Stomach (tissue), 8 donors: ENCODE measurements at regions not wholly inside any gene's neighbourhood (a gene's known extent, or its start where the extent isn't known, plus 50 kb on each side); places are given as distances from the start of the nearest gene placed in this dataset.

Experiments
- DNase-seq, 2 donors: peaks; one replicate each; pipeline versions ENCODE4 v3.0.0 to v3.0.0-alpha.2; 2013 to 2019
- H3K27ac ChIP-seq, 5 donors: fragments of 200-600 bp in 4 of 5; sonication (generic) in 4 of 5; one replicate each; pipeline ENCODE4 v1.5.1; 2013 to 2019; ENCODE audit warnings: mild to moderate bottlenecking in 1 of 5, moderate library complexity in 1 of 5
- H3K27me3 ChIP-seq, 3 donors: fragments of 200-600 bp; sonication (generic); one replicate each; pipeline ENCODE4 v1.5.1; 2017 to 2019; ENCODE audit warnings: mixed run types in 1 of 3
- H3K36me3 ChIP-seq, 4 donors: fragments of 200-600 bp; sonication (generic); 1 replicate in 3 of 4; 2 replicates in 1 of 4; pipeline ENCODE4 v1.5.1; 2016 to 2019
- H3K4me1 ChIP-seq, 4 donors: fragments of 200-600 bp; sonication (generic); one replicate each; pipeline ENCODE4 v1.5.1; 2016 to 2019
- H3K4me3 ChIP-seq, 4 donors: fragments of 200-600 bp; sonication (generic) in 3 of 4; one replicate each; pipeline ENCODE4 v1.5.1; 2016 to 2019; ENCODE audit warnings: mild to moderate bottlenecking in 1 of 4
- H3K9me3 ChIP-seq, 4 donors: fragments of 200-600 bp; sonication (generic); one replicate each; pipeline ENCODE4 v1.5.1; 2016 to 2019
- CTCF ChIP-seq, 7 experiments: fragments of 450-650 bp in 4 of 7; fragments of 200-600 bp in 3 of 7; sonication (generic) in 3 of 7; IDR thresholded peaks; one replicate each; pipeline ENCODE4 v1.5.1; 2016 to 2019; ENCODE audit warnings: antibody characterized with exemption in 7 of 7, control low read depth in 2 of 7, mild to moderate bottlenecking in 1 of 7
- EP300 ChIP-seq: sonication (generic); formaldehyde crosslinking; IDR thresholded peaks from one replicate; pipeline ENCODE4 v1.6.1; 2017; ENCODE audit warnings: antibody characterized with exemption
- POLR2A ChIP-seq, 4 donors: fragments of 450-650 bp; IDR thresholded peaks; one replicate each; pipeline ENCODE4 v1.6.1; 2016; ENCODE audit warnings: antibody characterized with exemption in 4 of 4, control low read depth in 2 of 4, mild to moderate bottlenecking in 1 of 4, moderate library complexity in 1 of 4
- POLR2AphosphoS5 ChIP-seq, 3 donors: sonication (generic); formaldehyde crosslinking; IDR thresholded peaks; one replicate each; pipeline ENCODE4 v1.6.1; 2016; ENCODE audit warnings: antibody characterized with exemption in 3 of 3
- WGBS, 5 donors: extraction: QIAGEN DNeasy Blood & Tissue Kit in 3 of 5; methylation state at CpG; one replicate each; pipeline versions ENCODE4 v1.1.5 to v1.1.7; 2013 to 2018; 5-methylcytosine and 5-hydroxymethylcytosine counted together
- intact Hi-C: fragments of 100-400 bp; cut with DNase I; formaldehyde crosslinking; loops from one replicate; pipeline ENCODE4 v1.15.1; 2023; ENCODE audit warnings: low total_unique reads
- donor health status: healthy with polysubstance abuse.
- donor health status: Bipolar disorder and iron deficiency.
- donor health status: healthy.

GRCh38 chr16:73610605-73611156 lies 562.8 kb upstream of the ZFHX3 start:
- no peak overlapping the region for H3K4me3 ChIP-seq
- DNase-seq = no peak
- no peaks in the 10 kb centered on the region for H3K36me3 ChIP-seq
- TF ChIP-seq POLR2A (IDR thresholded peaks at IDR 0.05) = no peak
- no peak for TF ChIP-seq POLR2AphosphoS5 (IDR thresholded peaks at IDR 0.05)
- no peak for TF ChIP-seq EP300
- 37 to 44% (median 40%) methylated on average over 5 of the region's 5 CpGs for WGBS, 5 donors
- H3K27ac ChIP-seq = no peak overlapping the region
- intact Hi-C loops = no loop called here
- H3K9me3 ChIP-seq = no peaks in the 10 kb centered on the region
- H3K4me1 ChIP-seq = peaks cover 0 to 3% (median 0%) of the 10 kb centered on the region in 4 donors
- H3K27me3 ChIP-seq = peaks cover 0 to 52% (median 22%) of the 10 kb centered on the region in 3 donors

- no peak for DNase-seq
- Histone ChIP-seq H3K9me3 (no peaks in the 10 kb centered on the region), H3K4me3 (no peak overlapping the region), H3K27me3 (peaks cover 0 to 57% (median 22%) of the 10 kb centered on the region in 3 donors), H3K4me1 (peaks cover 0 to 2% (median 0%) of the 10 kb centered on the region in 4 donors), H3K27ac (no peak overlapping the region), H3K36me3 (no peaks in the 10 kb centered on the region)
- WGBS, 5 donors = 30 to 40% (median 34%) methylated on average over 9 of the region's 9 CpGs
- TF ChIP-seq EP300 = no peak
- TF ChIP-seq POLR2AphosphoS5 (IDR thresholded peaks at IDR 0.05) = no peak
- intact Hi-C loops = no loop called here
Observed at GRCh38 chr16:73610160-73610559, 562.2 kb upstream of the ZFHX3 start.

GRCh38 chr16:73608911-73609310 lies 561.0 kb upstream of the ZFHX3 start:
- TF ChIP-seq CTCF (IDR thresholded peaks at IDR 0.05) (no peak), POLR2AphosphoS5 (IDR thresholded peaks at IDR 0.05) (no peak)
- Histone ChIP-seq H3K9me3 (no peaks in the 10 kb centered on the region), H3K4me1 (no peaks in the 10 kb centered on the region), H3K36me3 (no peaks in the 10 kb centered on the region), H3K4me3 (no peak overlapping the region), H3K27me3 (peaks cover 0 to 53% (median 21%) of the 10 kb centered on the region in 3 donors), H3K27ac (no peak overlapping the region)
- intact Hi-C loops = no loop called here
- WGBS, 5 donors = 81 to 87% (median 85%) methylated on average over 8 of the region's 8 CpGs
- no peak for DNase-seq

DNA sequence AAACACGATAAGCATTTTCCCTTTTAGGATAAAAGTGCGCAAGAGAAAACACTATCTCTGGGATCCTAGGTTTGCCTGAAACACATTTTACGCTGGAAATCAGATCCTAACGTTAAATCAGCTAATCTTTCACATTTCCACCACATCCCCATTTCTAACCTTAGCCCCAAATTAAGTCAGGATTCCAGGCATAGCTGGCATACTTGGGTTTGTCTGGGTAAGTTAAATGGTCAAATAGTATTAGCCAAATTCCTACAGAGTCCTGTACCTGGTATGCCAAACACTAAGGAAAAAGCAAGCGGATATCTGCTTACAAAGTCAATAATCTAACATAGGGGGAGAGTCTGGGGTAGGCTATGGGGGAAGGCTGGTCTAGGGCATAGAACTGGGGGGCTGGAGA lies 557.4 kb upstream of the ZFHX3 start:
- 81 to 86% (median 83%) methylated on average over 5 of the region's 5 CpGs for WGBS, 5 donors

DNA sequence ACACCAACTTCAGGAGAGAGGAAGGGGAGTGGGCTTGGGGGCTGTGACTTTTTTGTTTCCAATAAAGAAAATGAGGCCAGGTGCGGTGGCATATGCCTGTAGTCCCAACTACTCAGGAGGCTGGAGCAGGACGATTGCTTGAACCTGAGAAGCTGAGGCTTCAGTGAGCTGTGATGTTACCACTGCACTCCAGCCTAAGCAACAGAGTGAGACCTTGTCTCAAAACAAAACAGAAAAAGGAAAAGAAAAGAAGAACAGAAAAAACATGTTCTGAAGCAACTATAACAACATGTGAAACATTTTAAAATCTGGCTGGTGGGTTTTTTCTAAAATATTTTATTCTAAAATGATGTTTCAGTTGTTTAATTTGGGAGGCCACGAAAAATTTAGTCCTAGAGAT lies 554.0 kb upstream of the ZFHX3 start:
- intact Hi-C loops = no loop called here
- H3K36me3 ChIP-seq = no peaks in the 10 kb centered on the region
- 71 to 76% (median 72%) methylated on average over 3 of the region's 3 CpGs for WGBS, 5 donors

More for the DNA sequence above, 557.4 kb upstream of the ZFHX3 start:
- H3K4me3 ChIP-seq = no peak overlapping the region
- no peaks in the 10 kb centered on the region for H3K9me3 ChIP-seq
- H3K4me1 ChIP-seq = no peaks in the 10 kb centered on the region
- TF ChIP-seq EP300 (no peak), POLR2A (IDR thresholded peaks at IDR 0.05) (no peak), CTCF (IDR thresholded peaks at IDR 0.05) (no peak), POLR2AphosphoS5 (IDR thresholded peaks at IDR 0.05) (no peak)
- H3K27me3 ChIP-seq = peaks cover 0 to 32% (median 6%) of the 10 kb centered on the region in 3 donors
- intact Hi-C loops = no loop called here
- H3K27ac ChIP-seq = no peak overlapping the region
- no peak for DNase-seq
- H3K36me3 ChIP-seq = no peaks in the 10 kb centered on the region

More for the DNA sequence above, 554.0 kb upstream of the ZFHX3 start:
- H3K27me3 ChIP-seq = peaks cover 0 to 5% (median 0%) of the 10 kb centered on the region in 3 donors
- H3K9me3 ChIP-seq = no peaks in the 10 kb centered on the region
- TF ChIP-seq POLR2AphosphoS5 (IDR thresholded peaks at IDR 0.05) (no peak), CTCF (IDR thresholded peaks at IDR 0.05) (no peak), EP300 (no peak), POLR2A (IDR thresholded peaks at IDR 0.05) (no peak)
- DNase-seq = no peak
- no peak overlapping the region for H3K4me3 ChIP-seq
- H3K27ac ChIP-seq = no peak overlapping the region
- no peaks in the 10 kb centered on the region for H3K4me1 ChIP-seq
